Sigmoid colon (tissue), 6 donors: ENCODE measurements at regions not wholly inside any gene's neighbourhood (a gene's known extent, or its start where the extent isn't known, plus 50 kb on each side); places are given as distances from the start of the nearest gene placed in this dataset.

Source experiments
- DNase-seq: peaks from one replicate; pipeline ENCODE4 v3.0.0-alpha.2; 2019
- H3K27ac ChIP-seq, 4 donors: fragments of 200-600 bp; sonication (generic); one replicate each; pipeline ENCODE4 v1.5.1; 2016 to 2019; ENCODE audit warnings: mild to moderate bottlenecking in 1 of 4
- H3K27me3 ChIP-seq, 3 donors: fragments of 200-600 bp; sonication (generic); one replicate each; pipeline ENCODE4 v1.5.1; 2019; ENCODE audit warnings: mild to moderate bottlenecking in 1 of 3
- H3K36me3 ChIP-seq, 4 donors: fragments of 200-600 bp; sonication (generic); one replicate each; pipeline ENCODE4 v1.5.1; 2016 to 2019
- H3K4me1 ChIP-seq, 4 donors: fragments of 200-600 bp; sonication (generic); one replicate each; pipeline ENCODE4 v1.5.1; 2017 to 2019
- H3K4me3 ChIP-seq, 4 donors: fragments of 200-600 bp; sonication (generic); one replicate each; pipeline ENCODE4 v1.5.1; 2017 to 2019; ENCODE audit warnings: mild to moderate bottlenecking in 2 of 4, moderate library complexity in 1 of 4
- H3K9me3 ChIP-seq, 4 donors: fragments of 200-600 bp in 3 of 4; sonication (generic) in 3 of 4; one replicate each; pipeline versions ENCODE4 v1.5.1 to v1.6.1; 2013 to 2019
- EP300 ChIP-seq, 4 donors: sonication (generic); formaldehyde crosslinking; IDR thresholded peaks; one replicate each; pipeline ENCODE4 v1.6.1; 2017; ENCODE audit warnings: antibody characterized with exemption in 4 of 4
- POLR2A ChIP-seq, 2 donors: fragments of 450-650 bp; IDR thresholded peaks; one replicate each; pipeline ENCODE4 v1.6.1; 2016; ENCODE audit warnings: antibody characterized with exemption in 2 of 2, mild to moderate bottlenecking in 2 of 2, moderate library complexity in 2 of 2
- POLR2AphosphoS5 ChIP-seq, 4 donors: sonication (generic); formaldehyde crosslinking; IDR thresholded peaks; one replicate each; pipeline ENCODE4 v1.6.1; 2017; ENCODE audit warnings: antibody characterized with exemption in 4 of 4
- WGBS, 2 donors: extraction: QIAGEN DNeasy Blood & Tissue Kit; methylation state at CpG; one replicate each; pipeline ENCODE4 v1.1.7; 2013; 5-methylcytosine and 5-hydroxymethylcytosine counted together
- intact Hi-C: fragments of 100-400 bp; cut with DNase I; formaldehyde crosslinking; loops from one replicate; pipeline ENCODE4 v1.15.1; 2023
- TF ChIP-seq, protein P1 (sequence below), 4 experiments: fragments of 450-650 bp in 3 of 4; fragments of 200-600 bp in 1 of 4; IDR thresholded peaks; one replicate each; pipeline ENCODE4 v1.5.1; 2016 to 2019; ENCODE audit warnings: antibody characterized with exemption in 4 of 4, mild to moderate bottlenecking in 3 of 4, moderate library complexity in 2 of 4
- donor health status: healthy with polysubstance abuse.
- donor health status: healthy.

DNA sequence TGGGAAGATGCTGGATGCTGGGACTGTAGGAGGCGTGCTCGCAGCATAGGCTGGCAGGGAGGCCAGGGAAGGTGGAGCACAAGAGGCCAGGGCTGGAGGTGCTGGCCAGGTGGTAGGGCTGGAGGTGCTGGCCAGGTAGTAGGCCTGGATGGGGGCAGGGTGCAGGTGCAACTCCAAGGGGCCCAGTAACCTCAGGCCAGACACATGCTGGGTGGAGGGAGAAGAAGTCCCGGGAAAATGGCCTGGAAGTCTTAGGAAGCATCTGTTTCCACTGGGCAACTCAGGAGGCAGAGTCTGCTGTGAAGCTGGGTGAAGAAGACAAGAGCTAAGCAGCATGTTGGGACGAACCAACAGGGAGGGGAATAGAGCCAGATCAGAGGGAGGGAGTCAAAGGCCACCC lies 665.2 kb downstream of the BCL11B start:
- H3K4me3 ChIP-seq: no peak overlapping the region
- no peak overlapping the region for H3K27ac ChIP-seq
- H3K9me3 ChIP-seq: no peaks in the 10 kb centered on the region
- DNase-seq: no peak
- TF ChIP-seq, protein P1, sequence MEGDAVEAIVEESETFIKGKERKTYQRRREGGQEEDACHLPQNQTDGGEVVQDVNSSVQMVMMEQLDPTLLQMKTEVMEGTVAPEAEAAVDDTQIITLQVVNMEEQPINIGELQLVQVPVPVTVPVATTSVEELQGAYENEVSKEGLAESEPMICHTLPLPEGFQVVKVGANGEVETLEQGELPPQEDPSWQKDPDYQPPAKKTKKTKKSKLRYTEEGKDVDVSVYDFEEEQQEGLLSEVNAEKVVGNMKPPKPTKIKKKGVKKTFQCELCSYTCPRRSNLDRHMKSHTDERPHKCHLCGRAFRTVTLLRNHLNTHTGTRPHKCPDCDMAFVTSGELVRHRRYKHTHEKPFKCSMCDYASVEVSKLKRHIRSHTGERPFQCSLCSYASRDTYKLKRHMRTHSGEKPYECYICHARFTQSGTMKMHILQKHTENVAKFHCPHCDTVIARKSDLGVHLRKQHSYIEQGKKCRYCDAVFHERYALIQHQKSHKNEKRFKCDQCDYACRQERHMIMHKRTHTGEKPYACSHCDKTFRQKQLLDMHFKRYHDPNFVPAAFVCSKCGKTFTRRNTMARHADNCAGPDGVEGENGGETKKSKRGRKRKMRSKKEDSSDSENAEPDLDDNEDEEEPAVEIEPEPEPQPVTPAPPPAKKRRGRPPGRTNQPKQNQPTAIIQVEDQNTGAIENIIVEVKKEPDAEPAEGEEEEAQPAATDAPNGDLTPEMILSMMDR (IDR thresholded peaks at IDR 0.05): no peak
- TF ChIP-seq POLR2A (IDR thresholded peaks at IDR 0.05): no peak
- no peak for TF ChIP-seq EP300 (IDR thresholded peaks at IDR 0.05)
- TF ChIP-seq POLR2AphosphoS5 (IDR thresholded peaks at IDR 0.05): no peak
- H3K27me3 ChIP-seq: no peaks in the 10 kb centered on the region
- 71 to 83% methylated on average over 4 of the region's 4 CpGs for WGBS, 2 donors
- intact Hi-C loops: no loop called here
- H3K4me1 ChIP-seq: no peaks in the 10 kb centered on the region
- H3K36me3 ChIP-seq: no peaks in the 10 kb centered on the region

DNA sequence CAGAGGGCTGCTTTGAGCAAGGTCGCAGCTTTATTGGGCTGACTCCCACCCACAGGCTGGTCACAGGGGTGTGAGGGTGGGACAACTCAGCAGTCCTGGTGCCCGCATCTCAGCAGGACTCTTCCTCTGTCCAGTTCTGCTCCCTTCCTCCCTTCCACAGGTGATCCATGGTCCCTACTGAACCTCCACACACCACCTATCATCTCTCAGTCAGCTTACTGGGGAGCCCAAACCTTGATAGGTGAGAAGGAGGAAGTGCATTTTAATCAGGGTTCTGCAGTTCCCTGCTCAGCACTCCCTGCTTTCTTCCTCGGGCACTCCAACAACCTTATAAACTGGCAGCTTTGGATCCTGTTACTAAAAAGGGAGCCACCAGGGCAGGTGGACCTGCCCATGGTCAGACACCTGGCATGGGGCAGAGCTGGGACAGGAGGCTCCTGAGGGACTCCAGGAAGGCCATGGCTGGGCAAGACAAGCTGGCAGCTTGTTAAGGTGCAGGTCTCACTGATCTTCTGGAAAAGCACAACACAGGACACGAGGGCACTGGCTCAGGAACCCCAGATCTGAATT lies 664.6 kb downstream of the BCL11B start:
- no peaks in the 10 kb centered on the region for H3K36me3 ChIP-seq
- no peak overlapping the region for H3K27ac ChIP-seq
- whole genome bisulfite sequencing, 2 donors: 53 to 64% methylated on average over 4 of the region's 4 CpGs
- no peak for TF ChIP-seq POLR2AphosphoS5 (IDR thresholded peaks at IDR 0.05)
- TF ChIP-seq EP300 (IDR thresholded peaks at IDR 0.05): no peak
- no peak for TF ChIP-seq POLR2A (IDR thresholded peaks at IDR 0.05)
- TF ChIP-seq, protein P1 (IDR thresholded peaks at IDR 0.05): no peak
- no peaks in the 10 kb centered on the region for H3K27me3 ChIP-seq
- H3K9me3 ChIP-seq: no peaks in the 10 kb centered on the region
- H3K4me1 ChIP-seq: no peaks in the 10 kb centered on the region
- no peak for DNase-seq
- H3K4me3 ChIP-seq: no peak overlapping the region
- intact Hi-C loops: no loop called here

DNA sequence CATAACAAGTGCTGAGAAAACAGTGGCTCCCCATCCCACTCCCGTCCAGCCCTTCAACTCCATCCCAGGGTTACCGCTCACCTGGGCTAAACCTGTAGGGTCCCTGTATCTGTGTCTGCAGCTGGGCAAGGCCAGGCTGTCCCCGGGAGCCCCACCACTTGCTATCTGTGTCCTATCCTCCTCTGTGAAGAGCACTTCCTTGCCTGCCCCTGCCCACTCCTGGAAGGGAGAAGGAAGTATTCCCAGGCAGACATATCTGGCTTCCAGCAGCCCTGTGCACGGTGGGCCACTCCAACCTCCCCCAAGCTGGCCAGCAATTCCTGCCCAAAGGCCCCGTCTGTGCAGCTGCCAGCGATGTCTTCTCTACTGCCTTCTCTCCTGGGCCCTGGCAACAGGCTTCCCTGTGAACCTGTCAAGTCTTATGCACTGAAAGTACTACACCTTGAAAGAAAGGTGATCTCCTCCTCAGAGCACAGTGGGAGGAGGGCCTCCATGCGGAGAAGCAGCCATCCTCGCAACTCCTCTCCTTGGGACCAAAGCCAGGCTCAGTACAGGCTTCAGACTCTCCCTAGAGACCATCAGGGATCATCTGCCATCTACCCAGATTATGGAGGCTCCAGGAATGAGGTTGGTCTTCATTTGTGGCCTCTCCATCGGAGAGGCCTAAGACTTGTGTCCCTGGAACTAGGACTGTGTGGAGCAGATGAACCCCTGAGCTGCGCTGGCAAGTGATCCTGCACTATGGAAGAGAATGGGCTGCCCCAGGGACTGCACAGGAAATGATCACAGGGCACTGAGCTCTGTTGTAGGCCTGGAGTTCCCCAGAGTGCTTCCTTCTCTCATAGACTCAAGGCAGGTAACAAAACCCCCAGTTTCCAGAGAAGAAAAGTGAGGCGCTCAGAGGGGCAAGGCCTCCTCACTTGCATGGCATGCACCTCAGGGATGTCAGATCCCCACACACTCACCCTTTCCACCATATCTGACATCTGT lies 663.6 kb downstream of the BCL11B start:
- no peaks in the 10 kb centered on the region for H3K9me3 ChIP-seq
- TF ChIP-seq EP300 (IDR thresholded peaks at IDR 0.05) (no peak), POLR2A (IDR thresholded peaks at IDR 0.05) (no peak), POLR2AphosphoS5 (IDR thresholded peaks at IDR 0.05) (no peak)
- TF ChIP-seq, protein P1 (IDR thresholded peaks at IDR 0.05): no peak
- no peak overlapping the region for H3K4me3 ChIP-seq
- H3K4me1 ChIP-seq: no peaks in the 10 kb centered on the region
- no peak overlapping the region for H3K27ac ChIP-seq
- DNase-seq: no peak
- intact Hi-C loops: no loop called here
- WGBS, 2 donors: 85% methylated on average over 11 of the region's 11 CpGs
- H3K36me3 ChIP-seq: no peaks in the 10 kb centered on the region
- no peaks in the 10 kb centered on the region for H3K27me3 ChIP-seq

DNA sequence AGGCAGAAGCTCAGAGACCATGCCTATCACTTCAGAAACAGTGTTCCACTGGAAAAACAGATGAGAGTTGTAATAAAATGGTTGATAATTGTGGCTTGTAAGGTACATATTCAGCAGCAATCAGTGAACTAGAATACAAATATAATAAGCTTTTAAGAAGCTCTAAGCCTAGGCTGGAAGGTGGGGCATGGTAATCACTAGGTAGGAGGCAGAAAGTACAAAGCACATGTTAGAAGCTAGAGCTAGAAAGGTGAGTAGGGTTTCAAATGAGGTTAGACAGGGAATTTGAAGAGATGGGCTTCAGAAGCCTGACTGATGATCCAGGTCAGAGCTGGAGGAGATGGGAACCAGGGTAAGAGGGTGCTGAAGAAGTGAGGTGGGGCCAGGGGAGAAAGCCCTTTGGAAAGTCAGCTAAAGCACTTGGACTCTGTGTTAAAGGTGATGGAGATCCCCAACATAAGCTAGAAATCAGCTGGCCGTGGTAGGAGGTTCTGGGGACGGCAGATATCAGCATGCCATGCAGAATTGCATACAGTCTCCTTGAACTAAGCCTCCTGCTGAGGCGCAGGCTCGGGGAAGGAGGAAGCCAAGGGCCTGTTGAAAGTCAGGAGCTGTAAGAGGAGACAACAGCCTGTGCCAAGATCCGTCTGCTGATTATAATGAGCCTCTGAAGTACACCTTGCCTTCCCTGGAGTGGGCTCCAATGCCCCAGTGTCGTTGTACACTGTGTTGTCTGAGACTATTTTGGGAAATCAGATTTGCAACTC lies 659.4 kb downstream of the BCL11B start:
- DNase-seq: no peak
- Histone ChIP-seq H3K27me3 (no peaks in the 10 kb centered on the region), H3K9me3 (peaks cover 0 to 5% (median 0%) of the 10 kb centered on the region in 4 donors), H3K27ac (no peak overlapping the region), H3K4me1 (no peaks in the 10 kb centered on the region), H3K4me3 (no peak overlapping the region), H3K36me3 (no peaks in the 10 kb centered on the region)
- TF ChIP-seq, protein P1 (IDR thresholded peaks at IDR 0.05): no peak
- TF ChIP-seq POLR2A (IDR thresholded peaks at IDR 0.05) (no peak), EP300 (IDR thresholded peaks at IDR 0.05) (no peak), POLR2AphosphoS5 (IDR thresholded peaks at IDR 0.05) (no peak)
- WGBS, 2 donors: 74 to 76% methylated on average over 6 of the region's 6 CpGs
- intact Hi-C loops: no loop called here
